C1 segment of cervical spinal cord (tissue), 14 donors: ENCODE measurements at regions not wholly inside any gene's neighbourhood (a gene's known extent, or its start where the extent isn't known, plus 50 kb on each side); places are given as distances from the start of the nearest gene placed in this dataset.

Experiments used
- DNase-seq, 14 donors: peaks; one replicate each; lab custom pipeline; 2025; lab: John Stamatoyannopoulos, UW

- DNase-seq = no peak
These were observed 645.3 kb downstream of the BRD1 start for GRCh38 chr22:49182416-49182815.

DNA sequence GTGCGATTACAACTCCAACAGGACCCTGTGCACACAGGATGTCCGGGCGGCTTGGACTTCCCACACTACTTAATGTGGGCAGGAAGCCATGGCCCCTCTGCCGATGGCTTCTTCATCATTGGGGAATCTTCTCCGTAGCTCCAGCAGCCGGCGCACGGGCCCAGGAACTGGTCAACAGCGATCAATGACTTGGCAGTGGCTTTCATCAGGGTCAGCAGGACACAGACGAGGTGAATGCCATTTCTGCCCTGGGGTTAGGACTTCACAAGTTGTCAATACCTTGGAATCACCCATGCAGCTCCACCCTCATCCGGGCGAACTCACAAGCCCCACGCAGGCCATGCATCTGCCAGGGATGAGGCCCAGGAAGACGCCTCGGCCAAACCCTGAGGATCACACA lies 645.7 kb downstream of the BRD1 start:
- DNase-seq = no peak

- no peak for DNase-seq
These were observed 646.2 kb downstream of the BRD1 start for GRCh38 chr22:49181431-49181830.

GRCh38 chr22:49180683-49181024 lies 647.0 kb downstream of the BRD1 start:
- DNase-seq = no peak

DNA sequence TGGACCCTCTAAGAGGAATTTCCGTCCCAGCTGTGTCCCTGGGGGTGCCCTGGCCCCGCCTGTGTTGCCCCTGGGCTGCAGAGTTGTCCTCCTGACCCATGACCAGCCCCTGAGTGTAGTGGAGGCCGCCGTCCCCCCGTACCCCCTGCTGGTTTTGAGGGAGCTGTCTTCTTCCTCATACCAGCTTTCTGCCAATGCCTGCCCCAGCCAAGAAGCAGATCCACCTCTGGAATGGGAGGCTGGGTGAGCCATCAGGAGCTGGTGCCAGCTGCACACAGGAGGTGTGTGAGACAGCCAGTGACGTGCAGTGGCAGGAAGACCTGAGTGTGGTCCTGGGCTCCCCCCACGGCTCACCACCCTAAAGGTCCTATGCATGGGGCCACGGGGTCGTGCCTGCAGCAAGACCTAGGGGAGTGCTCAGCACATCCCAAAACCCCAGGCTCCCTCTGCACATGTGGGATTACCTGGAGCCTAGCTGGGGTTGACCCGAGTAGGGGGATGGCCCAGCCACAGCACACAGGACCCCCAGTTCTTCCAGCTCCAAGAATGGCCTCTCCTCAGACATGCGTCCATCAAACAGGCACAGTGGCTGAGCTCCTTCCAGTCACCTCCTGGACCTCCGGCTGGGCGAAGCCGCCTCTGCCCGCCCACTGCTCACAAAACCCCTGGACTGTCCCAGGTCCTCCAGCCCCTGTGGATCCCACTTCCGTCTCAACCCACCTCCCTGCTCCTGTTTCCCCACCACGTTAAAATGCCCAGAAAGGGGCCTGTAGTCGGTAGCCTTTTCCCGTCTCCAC lies 647.6 kb downstream of the BRD1 start:
- no peak for DNase-seq

DNA sequence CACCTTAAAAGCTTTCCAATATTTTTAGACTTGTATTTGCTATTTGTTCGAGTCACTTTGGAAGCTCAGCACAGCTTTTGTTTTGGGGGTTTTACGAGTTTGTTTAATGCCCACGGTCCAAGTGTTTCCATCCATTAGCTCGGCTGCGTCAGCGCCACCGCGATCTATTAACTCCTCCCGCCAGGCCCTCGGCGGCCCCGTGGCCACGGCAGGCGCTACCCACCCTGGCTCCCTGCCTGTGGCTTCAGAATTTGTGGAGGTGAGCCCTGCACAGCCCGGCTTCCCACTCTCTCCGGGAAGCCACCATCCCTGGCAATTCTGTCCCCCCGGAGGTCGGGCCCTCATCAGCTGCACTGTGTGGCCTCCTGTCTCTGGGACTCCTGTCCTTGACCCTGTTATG lies 648.5 kb downstream of the BRD1 start:
- no peak for DNase-seq

GRCh38 chr22:49178246-49179005 lies 649.2 kb downstream of the BRD1 start:
- no peak for DNase-seq

- DNase-seq = no peak
These were observed 650.0 kb downstream of the BRD1 start for GRCh38 chr22:49177666-49178065.

- DNase-seq = no peak
These were observed 650.7 kb downstream of the BRD1 start for GRCh38 chr22:49176956-49177355.

DNA sequence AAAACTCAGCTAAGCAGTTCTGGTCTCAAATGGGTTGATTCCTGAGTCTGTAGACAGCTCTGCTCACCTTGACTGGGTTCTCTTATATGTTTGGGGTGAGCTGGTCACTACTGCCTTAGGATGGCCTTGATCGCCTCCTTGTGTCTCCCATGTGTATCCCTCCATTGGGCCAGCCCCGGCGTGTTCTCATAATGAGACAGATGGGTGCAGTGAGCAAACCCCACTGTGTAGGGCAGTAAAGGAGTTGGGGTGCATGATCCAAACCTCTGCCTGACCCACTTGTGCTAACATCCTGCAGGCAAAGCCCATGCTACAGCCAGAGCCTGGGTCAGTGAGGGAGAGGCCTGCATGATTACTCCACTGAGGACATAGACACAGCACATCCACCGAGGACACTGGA lies 657.6 kb downstream of the BRD1 start:
- no peak for DNase-seq

DNA sequence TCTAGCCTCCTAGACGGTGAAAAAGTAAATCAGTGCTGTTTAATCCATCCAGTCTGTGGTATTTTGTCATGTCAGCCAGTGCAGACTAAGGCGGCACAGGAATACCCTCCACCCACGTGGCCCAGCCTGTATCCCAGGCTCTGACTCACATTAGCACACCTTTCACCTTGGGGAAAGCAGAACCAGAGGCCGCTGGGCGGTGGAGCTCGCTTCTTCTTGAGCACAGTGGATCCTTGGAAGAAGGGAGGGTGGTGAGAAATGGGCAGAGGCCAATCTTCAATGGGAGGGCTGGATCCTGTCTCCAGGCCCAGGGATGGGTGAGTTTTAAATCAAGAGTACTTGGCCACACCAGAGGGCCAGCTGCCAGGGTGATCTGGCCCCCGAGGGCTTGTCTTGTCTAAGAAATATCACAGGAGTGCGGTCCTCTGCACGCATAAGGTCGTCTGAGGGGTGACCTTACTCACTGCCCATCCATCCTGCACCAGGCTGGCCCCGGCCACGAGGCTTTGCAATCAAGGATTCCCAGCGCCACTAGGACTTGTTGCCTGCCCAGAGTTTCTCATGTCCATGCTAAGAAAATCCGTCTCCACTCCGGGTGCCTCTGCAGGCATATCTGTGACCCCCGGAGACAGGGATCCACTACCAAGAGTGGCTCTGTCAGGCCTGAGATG lies 658.5 kb downstream of the BRD1 start:
- DNase-seq = no peak

DNA sequence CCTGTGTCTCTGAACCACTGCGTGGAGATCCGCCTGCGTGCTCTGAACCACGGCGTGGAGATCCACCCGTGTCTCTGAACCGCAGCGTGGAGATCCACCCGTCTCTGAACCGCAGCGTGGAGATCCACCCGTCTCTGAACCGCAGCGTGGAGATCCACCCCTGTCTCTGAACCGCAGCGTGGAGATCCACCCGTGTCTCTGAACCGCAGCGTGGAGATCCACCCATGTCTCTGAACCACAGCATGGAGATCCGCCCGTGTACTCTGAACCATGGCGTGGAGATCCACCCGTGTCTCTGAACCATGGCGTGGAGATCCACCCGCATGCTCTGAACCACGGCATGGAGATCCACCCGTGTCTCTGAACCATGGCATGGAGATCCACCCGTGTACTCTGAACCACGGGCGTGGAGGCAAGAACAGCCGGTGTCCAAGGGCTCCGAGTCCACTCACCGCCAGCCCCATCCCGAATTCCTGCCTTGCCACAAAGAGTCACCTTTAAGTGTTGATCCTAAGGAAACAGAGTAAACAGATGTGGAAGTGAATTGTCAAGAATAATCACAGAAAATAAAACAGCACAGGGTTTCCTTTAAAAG lies 659.4 kb downstream of the BRD1 start:
- no peak for DNase-seq

GRCh38 chr22:49166746-49167145 lies 660.9 kb downstream of the BRD1 start:
- no peak for DNase-seq

GRCh38 chr22:49166211-49166610 lies 661.5 kb downstream of the BRD1 start:
- no peak for DNase-seq

GRCh38 chr22:49164773-49165320 lies 662.8 kb downstream of the BRD1 start:
- DNase-seq = no peak

- DNase-seq = no peak
These were observed 663.5 kb downstream of the BRD1 start for GRCh38 chr22:49163960-49164690.

DNA sequence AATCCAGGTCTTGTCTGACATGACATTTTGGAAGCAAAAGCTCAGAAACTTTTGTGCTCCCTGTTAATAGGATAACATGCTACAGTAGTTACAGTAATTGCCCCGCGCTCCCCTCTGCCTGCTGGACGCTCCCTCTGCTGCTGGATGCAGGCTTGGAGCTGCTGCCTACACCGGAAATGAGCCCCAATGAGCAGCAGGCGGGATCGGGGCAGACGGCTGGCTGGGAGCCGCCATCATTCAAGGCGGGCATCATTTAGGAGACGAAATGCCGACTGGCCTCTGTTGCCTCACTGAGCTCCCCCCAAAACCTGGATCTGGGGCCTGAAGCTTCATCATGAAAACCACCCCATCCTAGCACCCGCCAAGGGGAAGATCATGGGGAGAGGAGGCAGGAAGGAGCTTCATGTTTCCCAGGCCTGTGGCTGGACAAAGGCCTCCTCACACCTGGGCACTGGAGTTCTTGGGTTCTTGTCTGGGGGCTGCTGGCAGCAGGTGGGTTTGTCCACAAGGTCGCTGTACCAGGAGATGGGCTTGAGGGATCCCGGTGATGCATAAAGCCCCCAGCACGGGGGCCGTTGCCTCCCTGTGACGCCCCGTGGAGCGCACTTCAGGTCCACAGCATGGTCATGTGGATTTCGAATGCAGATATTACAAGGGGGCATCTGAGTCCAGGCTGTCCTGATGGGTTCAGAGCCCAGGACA lies 664.3 kb downstream of the BRD1 start:
- DNase-seq = no peak

DNA sequence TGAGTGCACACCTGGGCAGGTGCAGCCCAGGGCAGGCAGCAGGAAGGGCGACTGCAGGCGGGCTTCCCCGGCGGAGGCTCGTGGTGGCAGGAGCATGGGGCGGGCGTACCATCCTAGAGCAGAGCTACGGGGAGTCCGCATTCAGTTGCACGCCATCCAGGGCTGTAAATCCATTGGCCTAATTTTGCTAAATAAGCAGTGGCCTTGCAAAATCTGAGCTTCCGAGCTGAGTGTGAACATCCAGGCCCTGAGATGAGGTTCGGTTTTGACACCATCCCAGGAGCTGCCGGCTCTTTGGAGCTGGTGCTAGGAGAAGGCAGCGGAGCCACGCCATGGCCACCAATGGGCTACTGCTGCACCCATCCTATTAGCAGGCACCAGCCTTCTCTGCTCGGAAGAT lies 664.8 kb downstream of the BRD1 start:
- DNase-seq = no peak

DNA sequence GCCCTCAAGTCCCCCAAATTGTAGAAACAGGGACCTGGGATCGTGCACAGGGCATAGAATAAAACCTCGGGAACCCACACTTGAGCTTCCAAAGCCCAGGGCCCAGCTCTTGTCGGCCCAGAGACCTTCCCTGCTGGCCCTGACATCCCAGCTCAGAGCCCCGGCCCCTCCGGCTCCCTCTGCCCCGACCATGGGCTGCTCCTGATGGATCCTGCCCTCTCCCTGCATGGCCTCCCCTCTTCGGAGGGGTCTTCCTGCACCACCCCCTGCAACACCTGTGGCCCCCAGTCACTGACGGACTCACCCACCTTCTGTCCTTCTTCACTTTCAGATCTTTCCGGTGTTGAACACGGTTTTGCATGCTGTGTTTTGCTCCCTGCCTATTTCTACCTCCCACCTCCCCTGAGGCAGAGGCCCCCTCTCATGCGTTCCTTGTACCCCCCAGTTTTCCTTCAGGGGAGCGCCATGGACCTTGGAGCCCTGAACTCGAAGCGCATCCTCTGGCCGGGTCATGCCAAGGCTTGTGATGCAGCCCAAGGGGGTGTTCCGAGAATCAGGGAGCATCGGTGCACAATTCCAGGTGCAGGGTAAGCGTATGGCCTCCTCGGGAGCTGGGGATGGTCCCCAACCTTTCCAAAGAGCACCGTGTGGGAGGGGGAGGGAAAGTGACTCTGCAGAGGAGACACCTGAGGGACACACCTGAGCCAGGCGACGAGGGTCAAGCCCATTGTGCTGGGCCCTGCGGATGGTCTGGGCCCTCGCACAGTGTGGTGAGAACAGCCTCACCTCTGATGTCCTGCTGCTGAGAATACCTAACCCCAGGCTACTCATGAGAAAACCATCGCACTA lies 666.4 kb downstream of the BRD1 start:
- DNase-seq = no peak
